ENCODE measurements at regions not wholly inside any gene's neighbourhood (a gene's known extent, or its start where the extent isn't known, plus 50 kb on each side); places are given as distances from the start of the nearest gene placed in this dataset.

GRCh38 chr12:107622001-107622400 is 63.6 kb upstream of the PWP1 start:
- no peak for DNase-seq (ENCODE audit: extremely low read depth, low read depth)
- peak; percentile 35 for TF ChIP-seq CTCF (IDR thresholded peaks at IDR 0.05; ENCODE audit: low read depth, low read length)

- TF ChIP-seq CTCF (IDR thresholded peaks at IDR 0.05; ENCODE audit: low read depth, low read length), result no peak
- DNase-seq (ENCODE audit: extremely low read depth, low read depth), result no peak
Observed at GRCh38 chr12:107624493-107624892, 61.1 kb upstream of the PWP1 start.

- TF ChIP-seq CTCF (IDR thresholded peaks at IDR 0.05; ENCODE audit: low read depth, low read length), result no peak
- no peak for DNase-seq (ENCODE audit: extremely low read depth, low read depth)
Observed at GRCh38 chr12:107631715-107632114, 53.9 kb upstream of the PWP1 start.

GRCh38 chr12:107632246-107632645 is 53.4 kb upstream of the PWP1 start:
- DNase-seq (ENCODE audit: extremely low read depth, low read depth), result no peak
- TF ChIP-seq CTCF (IDR thresholded peaks at IDR 0.05; ENCODE audit: low read depth, low read length), result no peak

GRCh38 chr12:107634530-107634929 is 51.1 kb upstream of the PWP1 start:
- no peak for DNase-seq (ENCODE audit: extremely low read depth, low read depth)
- no peak for TF ChIP-seq CTCF (IDR thresholded peaks at IDR 0.05; ENCODE audit: low read depth, low read length)

GRCh38 chr12:107635139-107635538 is 50.5 kb upstream of the PWP1 start:
- DNase-seq (ENCODE audit: extremely low read depth, low read depth), result no peak
- TF ChIP-seq CTCF (IDR thresholded peaks at IDR 0.05; ENCODE audit: low read depth, low read length), result no peak
